SK-N-SH (cell line): ENCODE measurements at regions not wholly inside any gene's neighbourhood (a gene's known extent, or its start where the extent isn't known, plus 50 kb on each side); places are given as distances from the start of the nearest gene placed in this dataset.

ENCODE experiments used
- CTCF ChIA-PET: fragments of 300-600, 350-600 bp; formaldehyde crosslinking; extraction: SDS; loops from one replicate; lab custom pipeline; 2021; lab: Yijun Ruan, JAX
- POLR2A ChIA-PET: fragments of 350-600 bp; sonication (Branson Sonifier 250); formaldehyde crosslinking; extraction: SDS; loops from one replicate; lab custom pipeline; 2020; ENCODE audit warnings: antibody characterized with exemption, inconsistent platforms; lab: Yijun Ruan, JAX
- DNase-seq: peaks from one replicate; pipeline ENCODE4 v3.0.0; 2012
- H2AFZ ChIP-seq: fragments of 200-600 bp; sonication (generic); 2 replicates; pipeline ENCODE4 v1.8.1; 2016; ENCODE audit warnings: antibody characterized with exemption, mild to moderate bottlenecking, low read depth
- H3F3A ChIP-seq: fragments of 200-600 bp; sonication (generic); replicated peaks from 2 replicates; pipeline ENCODE3; 2016; ENCODE audit warnings: antibody characterized with exemption, mild to moderate bottlenecking; ENCODE audit not compliant: insufficient read depth
- H3K27ac ChIP-seq, 2 experiments: fragments of 200-500 bp in 1 of 2; fragments of 200-600 bp in 1 of 2; sonication (Bioruptor generic) in 1 of 2; sonication (generic), shearing (Covaris generic) in 1 of 2; 2 replicates each; pipeline versions ENCODE4 v1.5.1 to v1.6.1; 2014 to 2016; ENCODE audit warnings: low read depth in 2 of 2, inconsistent platforms in 1 of 2, low read length in 1 of 2, mild to moderate bottlenecking in 1 of 2, mixed read lengths in 1 of 2
- H3K27me3 ChIP-seq: fragments of 200-600 bp; sonication (generic), shearing (Covaris generic); 2 replicates; pipeline ENCODE4 v1.6.1; 2016; ENCODE audit warnings: mixed run types; ENCODE audit not compliant: insufficient read depth
- H3K36me3 ChIP-seq, 2 experiments: fragments of 200-500 bp in 1 of 2; fragments of 200-600 bp in 1 of 2; sonication (Bioruptor generic) in 1 of 2; sonication (generic) in 1 of 2; replicated peaks in 1 of 2; 2 replicates each; pipeline versions ENCODE3 to v1.5.1; 2014 to 2016; ENCODE audit warnings: low read length in 1 of 2, mild to moderate bottlenecking in 1 of 2; ENCODE audit not compliant: insufficient read depth in 2 of 2, control insufficient read depth in 1 of 2
- H3K4me1 ChIP-seq, 2 experiments: fragments of 200-500 bp in 1 of 2; fragments of 200-600 bp in 1 of 2; sonication (Bioruptor generic) in 1 of 2; sonication (generic), shearing (Covaris generic) in 1 of 2; 2 replicates each; pipeline versions ENCODE4 v1.5.1 to v1.6.1; 2014 to 2016; ENCODE audit warnings: low read depth in 1 of 2, low read length in 1 of 2, mixed run types in 1 of 2; ENCODE audit not compliant: insufficient read depth in 2 of 2, control insufficient read depth in 1 of 2
- H3K4me2 ChIP-seq: fragments of 200-600 bp; sonication (generic), shearing (Covaris generic); 2 replicates; pipeline ENCODE4 v1.6.1; 2017; ENCODE audit warnings: mixed run types
- H3K4me3 ChIP-seq, 2 experiments: fragments of 200-500 bp in 1 of 2; fragments of 200-600 bp in 1 of 2; sonication (Bioruptor generic) in 1 of 2; sonication (generic), shearing (Covaris generic) in 1 of 2; 2 replicates each; pipeline versions ENCODE4 v1.5.1 to v1.8.1; 2014 to 2016; ENCODE audit warnings: low read depth in 2 of 2, inconsistent platforms in 1 of 2, low read length in 1 of 2, mild to moderate bottlenecking in 1 of 2, mixed read lengths in 1 of 2, moderate library complexity in 1 of 2
- H3K79me2 ChIP-seq: fragments of 200-600 bp; sonication (generic); 2 replicates; pipeline ENCODE4 v1.8.1; 2017; ENCODE audit warnings: mild to moderate bottlenecking; ENCODE audit not compliant: insufficient read depth
- H3K9ac ChIP-seq: fragments of 200-600 bp; sonication (generic); 2 replicates; pipeline ENCODE4 v1.6.1; 2017; ENCODE audit warnings: mixed run types
- H3K9me2 ChIP-seq: fragments of 200-600 bp; sonication (generic); 2 replicates; pipeline ENCODE4 v1.6.1; 2017; ENCODE audit warnings: mixed run types
- H3K9me3 ChIP-seq: fragments of 200-600 bp; sonication (generic); 2 replicates; pipeline ENCODE4 v1.6.1; 2017; ENCODE audit warnings: mixed run types, mild to moderate bottlenecking, moderate library complexity
- H4K20me1 ChIP-seq: fragments of 200-600 bp; sonication (generic); 2 replicates; pipeline ENCODE4 v1.6.1; 2017; ENCODE audit warnings: mild to moderate bottlenecking, mixed run types; ENCODE audit not compliant: insufficient read depth
- CHD2 ChIP-seq: fragments of 150-350 bp; IDR thresholded peaks from 2 replicates; pipeline ENCODE4 v1.6.1; 2018; ENCODE audit warnings: low read length; ENCODE audit not compliant: partially characterized antibody
- CTCF ChIP-seq: fragments of 200-600 bp; sonication (generic); IDR thresholded peaks from 2 replicates; pipeline ENCODE4 v1.6.1; 2017; ENCODE audit warnings: antibody characterized with exemption, mild to moderate bottlenecking, moderate library complexity
- EP300 ChIP-seq, 2 experiments: IDR thresholded peaks; 2 replicates each; pipeline versions ENCODE4 v1.4.0 to v1.6.1; 2012; ENCODE audit warnings: borderline replicate concordance in 1 of 2, low read depth in 1 of 2, low read length in 1 of 2
- EZH2phosphoT487 ChIP-seq: fragments of 200-600 bp; sonication (generic); IDR thresholded peaks from 2 replicates; pipeline ENCODE4 v1.6.1; 2017; ENCODE audit warnings: low read depth, mixed run types, mild to moderate bottlenecking, antibody characterized with exemption, moderate library complexity, borderline replicate concordance
- FOSL2 ChIP-seq: IDR thresholded peaks from 2 replicates; pipeline ENCODE4 v1.4.0; 2012; ENCODE audit warnings: low read depth, mild to moderate bottlenecking, moderate library complexity, borderline replicate concordance
- FOXJ3 ChIP-seq: sonication (generic); formaldehyde crosslinking; IDR thresholded peaks from 2 replicates; pipeline ENCODE4 v1.5.1; 2020; ENCODE audit warnings: mild to moderate bottlenecking, missing genetic modification reagents
- FOXM1 ChIP-seq: IDR thresholded peaks from 2 replicates; pipeline ENCODE4 v1.4.0; 2012; ENCODE audit warnings: low read depth, mild to moderate bottlenecking
- GABPA ChIP-seq: IDR thresholded peaks from 2 replicates; pipeline ENCODE4 v1.4.0; 2012; ENCODE audit warnings: low read depth, mild to moderate bottlenecking
- IRF3 ChIP-seq: fragments of 150-350 bp; IDR thresholded peaks from 2 replicates; pipeline ENCODE4 v1.6.1; 2016; ENCODE audit warnings: mild to moderate bottlenecking, low read depth, low read length
- JUND ChIP-seq: IDR thresholded peaks from 2 replicates; pipeline ENCODE4 v1.4.0; 2012
- MAX ChIP-seq: IDR thresholded peaks from 2 replicates; pipeline ENCODE4 v1.4.0; 2012; ENCODE audit warnings: low read depth
- NRF1 ChIP-seq: IDR thresholded peaks from 2 replicates; pipeline ENCODE4 v1.6.1; 2012; ENCODE audit warnings: low read depth, mild to moderate bottlenecking, low read length
- PBX3 ChIP-seq: IDR thresholded peaks from 2 replicates; pipeline ENCODE4; 2012
- POLR2AphosphoS5 ChIP-seq: IDR thresholded peaks from 2 replicates; pipeline ENCODE4 v1.6.1; 2012; ENCODE audit warnings: low read depth, low read length
- RCOR1 ChIP-seq: fragments of 150-350 bp; IDR thresholded peaks from 2 replicates; pipeline ENCODE4 v1.6.1; 2017; ENCODE audit warnings: antibody characterized with exemption, low read length
- RFX5 ChIP-seq: IDR thresholded peaks from 2 replicates; pipeline ENCODE4 v1.6.1; 2012; ENCODE audit warnings: mild to moderate bottlenecking, improper control_type of control experiment, low read length
- RXRA ChIP-seq: IDR thresholded peaks from 2 replicates; pipeline ENCODE4 v1.4.0; 2012; ENCODE audit warnings: low read depth, mild to moderate bottlenecking, borderline replicate concordance
- SIN3A ChIP-seq: IDR thresholded peaks from 2 replicates; pipeline ENCODE4 v1.6.1; 2012; ENCODE audit warnings: low read depth, mild to moderate bottlenecking, low read length, moderate library complexity, borderline replicate concordance
- SMC3 ChIP-seq: IDR thresholded peaks from 2 replicates; pipeline ENCODE4 v1.6.1; 2012; ENCODE audit warnings: low read depth, low read length, improper control_type of control experiment
- TCF12 ChIP-seq: IDR thresholded peaks from 2 replicates; pipeline ENCODE4 v1.4.0; 2012
- YY1 ChIP-seq: IDR thresholded peaks from 2 replicates; pipeline ENCODE4 v1.4.0; 2012; ENCODE audit warnings: low read depth, mild to moderate bottlenecking
- WGBS: methylation state at CpG from one replicate; pipeline ENCODE4 v1.1.6; 2017; ENCODE audit warnings: low lambda C conversion rate; 5-methylcytosine and 5-hydroxymethylcytosine counted together

- H3K9me2 ChIP-seq, result no peaks in the 10 kb centered on the region
- H3K4me1 ChIP-seq, result no peaks in the 10 kb centered on the region
- WGBS, result 66% methylated on average over 3 of the region's 3 CpGs
- POLR2A ChIA-PET, result no interaction called here
- no peak overlapping the region for H3K4me3 ChIP-seq
- no peaks in the 10 kb centered on the region for H3K27me3 ChIP-seq
- TF ChIP-seq SMC3, result no peak
- no peak for TF ChIP-seq IRF3
- TF ChIP-seq EP300 (IDR thresholded peaks at IDR 0.05; ENCODE audit: borderline replicate concordance in 1 of 2, low read depth in 1 of 2, low read length in 1 of 2), result no peak
- TF ChIP-seq NRF1, result no peak
- TF ChIP-seq RFX5, result no peak
- no peak for TF ChIP-seq MAX
- no peak for TF ChIP-seq TCF12
- TF ChIP-seq EZH2phosphoT487, result no peak
- TF ChIP-seq POLR2AphosphoS5, result no peak
- TF ChIP-seq SIN3A, result no peak
- no peak for TF ChIP-seq YY1
- TF ChIP-seq JUND, result no peak
- no peak for TF ChIP-seq FOXJ3 (CRISPR knock-in tag)
- TF ChIP-seq RXRA, result no peak
- no peak for TF ChIP-seq FOXM1
- TF ChIP-seq CHD2, result no peak
- TF ChIP-seq PBX3, result no peak
- no peak overlapping the region for H3K4me2 ChIP-seq
- no peak overlapping the region for H2AFZ ChIP-seq
- H3K27ac ChIP-seq, result no peak overlapping the region
- CTCF ChIA-PET, result no interaction called here
- no peaks in the 10 kb centered on the region for H4K20me1 ChIP-seq
- no peaks in the 10 kb centered on the region for H3K79me2 ChIP-seq
- no peaks in the 10 kb centered on the region for H3K9me3 ChIP-seq
- H3K9ac ChIP-seq, result no peak overlapping the region
- no peaks in the 10 kb centered on the region for H3F3A ChIP-seq
- no peak for DNase-seq
- H3K36me3 ChIP-seq, result no peaks in the 10 kb centered on the region
These were observed 70.3 kb upstream of the SGCD start for GRCh38 chr5:156256642-156257041.

GRCh38 chr5:156258934-156259333 is 68.0 kb upstream of the SGCD start:
- H4K20me1 ChIP-seq, result no peaks in the 10 kb centered on the region
- H3K9me2 ChIP-seq, result no peaks in the 10 kb centered on the region
- no peak for DNase-seq
- no peaks in the 10 kb centered on the region for H3K9me3 ChIP-seq
- no peaks in the 10 kb centered on the region for H3K27me3 ChIP-seq
- no peaks in the 10 kb centered on the region for H3K36me3 ChIP-seq
- no peaks in the 10 kb centered on the region for H3F3A ChIP-seq
- WGBS, result 49% methylated on average over 2 of the region's 2 CpGs
- POLR2A ChIA-PET, result no interaction called here
- no peaks in the 10 kb centered on the region for H3K79me2 ChIP-seq
- no peak overlapping the region for H3K27ac ChIP-seq
- no peak overlapping the region for H3K4me2 ChIP-seq
- no peaks in the 10 kb centered on the region for H3K4me1 ChIP-seq
- H3K4me3 ChIP-seq, result no peak overlapping the region
- no peak overlapping the region for H2AFZ ChIP-seq
- no peak for TF ChIP-seq CHD2
- TF ChIP-seq FOSL2, result no peak
- TF ChIP-seq GABPA, result no peak
- no peak for TF ChIP-seq RCOR1
- TF ChIP-seq EP300 (IDR thresholded peaks at IDR 0.05; ENCODE audit: borderline replicate concordance in 1 of 2, low read depth in 1 of 2, low read length in 1 of 2), result no peak
- TF ChIP-seq NRF1, result no peak
- no peak for TF ChIP-seq TCF12
- no peak for TF ChIP-seq FOXM1
- no peak for TF ChIP-seq CTCF
- no peak overlapping the region for H3K9ac ChIP-seq
- CTCF ChIA-PET, result interaction anchor here (0.6 kb wide), 1 partner anchor 132 kb away, joined by 3 read pairs; no protein-coding TSS in a partner anchor
